ENCODE measurements at regions not wholly inside any gene's neighbourhood (a gene's known extent, or its start where the extent isn't known, plus 50 kb on each side); places are given as distances from the start of the nearest gene placed in this dataset.

GRCh38 chr4:144357975-144358374 lies 217.5 kb upstream of the GYPA start:
- Mint-ChIP-seq H3K9me3 (no peaks in the 10 kb centered on the region), H3K27me3 (peaks cover 5 to 32% (median 11%) of the 10 kb centered on the region in 5 donors), H3K4me1 (peaks cover 0 to 19% (median 0%) of the 10 kb centered on the region in 4 donors), H3K36me3 (no peaks in the 10 kb centered on the region), H3K4me3 (no peak overlapping the region), H3K27ac (no peak overlapping the region)
- no peak for ATAC-seq
- no peak for DNase-seq
- POLR2A ChIA-PET, result no interaction called here

- H3K27me3 Mint-ChIP-seq, result peaks cover 2 to 22% (median 7%) of the 10 kb centered on the region in 5 donors
- DNase-seq (no peak), ATAC-seq (no peak)
- POLR2A ChIA-PET, result no interaction called here
- H3K36me3 Mint-ChIP-seq, result no peaks in the 10 kb centered on the region
- peaks cover 0 to 19% (median 0%) of the 10 kb centered on the region in 4 donors for H3K4me1 Mint-ChIP-seq
- H3K4me3 Mint-ChIP-seq, result no peak overlapping the region
- no peak overlapping the region for H3K27ac Mint-ChIP-seq
- H3K9me3 Mint-ChIP-seq, result no peaks in the 10 kb centered on the region
These were observed 219.8 kb upstream of the GYPA start for GRCh38 chr4:144360146-144360793.

GRCh38 chr4:144362366-144362765 lies 221.8 kb upstream of the GYPA start:
- no peaks in the 10 kb centered on the region for H3K9me3 Mint-ChIP-seq
- peaks cover 0 to 10% (median 0%) of the 10 kb centered on the region in 4 donors for H3K4me1 Mint-ChIP-seq
- H3K4me3 Mint-ChIP-seq, result no peak overlapping the region
- POLR2A ChIA-PET, result no interaction called here
- DNase-seq (no peak), ATAC-seq (no peak)
- H3K36me3 Mint-ChIP-seq, result no peaks in the 10 kb centered on the region
- H3K27ac Mint-ChIP-seq, result no peak overlapping the region
- peaks cover 0 to 14% (median 7%) of the 10 kb centered on the region in 5 donors for H3K27me3 Mint-ChIP-seq

- H3K27ac Mint-ChIP-seq, result no peak overlapping the region
- DNase-seq (no peak), ATAC-seq (no peak)
- POLR2A ChIA-PET, result no interaction called here
- H3K9me3 Mint-ChIP-seq, result no peaks in the 10 kb centered on the region
- peaks cover 0 to 14% (median 7%) of the 10 kb centered on the region in 5 donors for H3K27me3 Mint-ChIP-seq
- H3K4me3 Mint-ChIP-seq, result no peak overlapping the region
- H3K36me3 Mint-ChIP-seq, result no peaks in the 10 kb centered on the region
- no peaks in the 10 kb centered on the region for H3K4me1 Mint-ChIP-seq
These were observed 223.4 kb upstream of the GYPA start for GRCh38 chr4:144363890-144364289.

- H3K27me3 Mint-ChIP-seq, result peaks cover 0 to 2% (median 0%) of the 10 kb centered on the region in 5 donors
These were observed 225.9 kb upstream of the GYPA start for GRCh38 chr4:144366425-144366824.

GRCh38 chr4:144371485-144371884 lies 231.0 kb upstream of the GYPA start:
- H3K9me3 Mint-ChIP-seq, result no peaks in the 10 kb centered on the region
- ATAC-seq, result no peak
- POLR2A ChIA-PET, result no interaction called here
- DNase-seq, result no peak
- no peaks in the 10 kb centered on the region for H3K4me1 Mint-ChIP-seq
- no peak overlapping the region for H3K4me3 Mint-ChIP-seq
- no peak overlapping the region for H3K27ac Mint-ChIP-seq
- no peaks in the 10 kb centered on the region for H3K36me3 Mint-ChIP-seq
- H3K27me3 Mint-ChIP-seq, result no peaks in the 10 kb centered on the region

More at GRCh38 chr4:144366425-144366824, 225.9 kb upstream of the GYPA start:
- DNase-seq (no peak), ATAC-seq (no peak)
- Mint-ChIP-seq H3K4me3 (no peak overlapping the region), H3K9me3 (no peaks in the 10 kb centered on the region), H3K27ac (no peak overlapping the region), H3K4me1 (no peaks in the 10 kb centered on the region), H3K36me3 (no peaks in the 10 kb centered on the region)
- POLR2A ChIA-PET, result no interaction called here

- H3K4me3 Mint-ChIP-seq, result no peak overlapping the region
- H3K36me3 Mint-ChIP-seq, result no peaks in the 10 kb centered on the region
- no peak for DNase-seq
- no peaks in the 10 kb centered on the region for H3K4me1 Mint-ChIP-seq
- ATAC-seq, result no peak
- no peaks in the 10 kb centered on the region for H3K27me3 Mint-ChIP-seq
- H3K9me3 Mint-ChIP-seq, result no peaks in the 10 kb centered on the region
- no peak overlapping the region for H3K27ac Mint-ChIP-seq
- POLR2A ChIA-PET, result no interaction called here
These were observed 233.5 kb upstream of the GYPA start for GRCh38 chr4:144374065-144374464.

- Mint-ChIP-seq H3K9me3 (no peaks in the 10 kb centered on the region), H3K36me3 (no peaks in the 10 kb centered on the region), H3K4me1 (no peaks in the 10 kb centered on the region), H3K27ac (no peak overlapping the region), H3K4me3 (no peak overlapping the region), H3K27me3 (peaks cover 0 to 4% (median 0%) of the 10 kb centered on the region in 5 donors)
- POLR2A ChIA-PET, result no interaction called here
- ATAC-seq, result no peak
- no peak for DNase-seq
These were observed 236.3 kb upstream of the GYPA start for GRCh38 chr4:144376866-144377265.

- DNase-seq (no peak), ATAC-seq (no peak)
- Mint-ChIP-seq H3K36me3 (no peaks in the 10 kb centered on the region), H3K27ac (no peak overlapping the region), H3K4me1 (no peaks in the 10 kb centered on the region), H3K9me3 (peaks cover 3 to 28% (median 14%) of the 10 kb centered on the region in 9 donors), H3K4me3 (no peak overlapping the region), H3K27me3 (peaks cover 0 to 16% (median 0%) of the 10 kb centered on the region in 5 donors)
- POLR2A ChIA-PET, result no interaction called here
These were observed 243.9 kb upstream of the GYPA start for GRCh38 chr4:144384408-144384807.

GRCh38 chr4:144399927-144400326 lies 246.0 kb upstream of the HHIP start:
- no peak overlapping the region for H3K27ac Mint-ChIP-seq
- no peak overlapping the region for H3K4me3 Mint-ChIP-seq

GRCh38 chr4:144402176-144402575 lies 243.8 kb upstream of the HHIP start:
- Mint-ChIP-seq H3K4me1 (no peaks in the 10 kb centered on the region), H3K9me3 (peaks cover 0 to 9% (median 0%) of the 10 kb centered on the region in 9 donors), H3K36me3 (no peaks in the 10 kb centered on the region), H3K27ac (peak overlapping the region in 1 of 10 donors; percentile 4), H3K4me3 (no peak overlapping the region), H3K27me3 (peaks cover 0 to 2% (median 0%) of the 10 kb centered on the region in 5 donors)
- DNase-seq (no peak), ATAC-seq (no peak)
- POLR2A ChIA-PET, result no interaction called here

More at GRCh38 chr4:144399927-144400326, 246.0 kb upstream of the HHIP start:
- DNase-seq (no peak), ATAC-seq (no peak)
- no peaks in the 10 kb centered on the region for H3K27me3 Mint-ChIP-seq
- peaks cover 0 to 9% (median 0%) of the 10 kb centered on the region in 9 donors for H3K9me3 Mint-ChIP-seq
- H3K36me3 Mint-ChIP-seq, result no peaks in the 10 kb centered on the region
- POLR2A ChIA-PET, result no interaction called here
- no peaks in the 10 kb centered on the region for H3K4me1 Mint-ChIP-seq

- Mint-ChIP-seq H3K4me1 (no peaks in the 10 kb centered on the region), H3K36me3 (no peaks in the 10 kb centered on the region), H3K9me3 (peaks cover 0 to 9% (median 0%) of the 10 kb centered on the region in 9 donors), H3K27me3 (peaks cover 0 to 2% (median 0%) of the 10 kb centered on the region in 5 donors), H3K27ac (no peak overlapping the region), H3K4me3 (no peak overlapping the region)
- POLR2A ChIA-PET, result no interaction called here
- no peak for ATAC-seq
- no peak for DNase-seq
These were observed 243.0 kb upstream of the HHIP start for GRCh38 chr4:144402999-144403398.

- Mint-ChIP-seq H3K4me1 (no peaks in the 10 kb centered on the region), H3K36me3 (no peaks in the 10 kb centered on the region), H3K9me3 (peaks cover 0 to 3% (median 0%) of the 10 kb centered on the region in 9 donors), H3K27ac (no peak overlapping the region), H3K4me3 (no peak overlapping the region), H3K27me3 (peaks cover 0 to 2% (median 0%) of the 10 kb centered on the region in 5 donors)
- POLR2A ChIA-PET, result no interaction called here
- ATAC-seq (no peak), DNase-seq (no peak)
These were observed 242.1 kb upstream of the HHIP start for GRCh38 chr4:144403893-144404292.

- Mint-ChIP-seq H3K4me3 (no peak overlapping the region), H3K27ac (no peak overlapping the region), H3K27me3 (peaks cover 0 to 2% (median 0%) of the 10 kb centered on the region in 5 donors), H3K9me3 (no peaks in the 10 kb centered on the region), H3K36me3 (no peaks in the 10 kb centered on the region), H3K4me1 (no peaks in the 10 kb centered on the region)
- DNase-seq, result no peak
- no peak for ATAC-seq
- POLR2A ChIA-PET, result no interaction called here
These were observed 236.4 kb upstream of the HHIP start for GRCh38 chr4:144409525-144409924.
